GM12872 (cell line): ENCODE measurements at regions not wholly inside any gene's neighbourhood (a gene's known extent, or its start where the extent isn't known, plus 50 kb on each side); places are given as distances from the start of the nearest gene placed in this dataset.

Source experiments
- CTCF ChIP-seq: IDR thresholded peaks from 3 replicates; pipeline ENCODE4 v1.5.1; 2011; ENCODE audit warnings: low read depth, mild to moderate bottlenecking, low read length, moderate library complexity; ENCODE audit not compliant: insufficient read depth

- no peak for TF ChIP-seq CTCF
Observed at GRCh38 chr7:110448918-110449317, 642.0 kb upstream of the LRRN3 start.

GRCh38 chr7:110454713-110455112 lies 636.2 kb upstream of the LRRN3 start:
- no peak for TF ChIP-seq CTCF

GRCh38 chr7:110461621-110462020 lies 629.3 kb upstream of the LRRN3 start:
- no peak for TF ChIP-seq CTCF

GRCh38 chr7:110470420-110470819 lies 620.5 kb upstream of the LRRN3 start:
- no peak for TF ChIP-seq CTCF

- TF ChIP-seq CTCF = no peak
Observed at GRCh38 chr7:110480964-110481363, 610.0 kb upstream of the LRRN3 start.

GRCh38 chr7:110483553-110483952 lies 607.4 kb upstream of the LRRN3 start:
- no peak for TF ChIP-seq CTCF

- no peak for TF ChIP-seq CTCF
Observed at GRCh38 chr7:110484356-110484755, 606.6 kb upstream of the LRRN3 start.

GRCh38 chr7:110486549-110486948 lies 604.4 kb upstream of the LRRN3 start:
- no peak for TF ChIP-seq CTCF
